GM13976 (cell line): ENCODE measurements at regions not wholly inside any gene's neighbourhood (a gene's known extent, or its start where the extent isn't known, plus 50 kb on each side); places are given as distances from the start of the nearest gene placed in this dataset.
"Not testable (repeated sequence)": the region's sequence is repeated elsewhere in the genome, so short reads cannot be mapped to it uniquely, and the experiment has no call there.

Experiments
- DNase-seq: peaks from one replicate; pipeline ENCODE4 v3.0.0; 2012; ENCODE audit warnings: low spot score
- CTCF ChIP-seq: IDR thresholded peaks from 2 replicates; pipeline ENCODE4 v1.5.1; 2012; ENCODE audit warnings: borderline replicate concordance, mild to moderate bottlenecking; ENCODE audit not compliant: insufficient read depth; ENCODE audit errors: extremely low read depth, missing control alignments, control extremely low read depth
- in situ Hi-C: fragments of 300-500 bp; cut with MboI; formaldehyde crosslinking; loops from one replicate; pipeline ENCODE4 v1.12.0; 2022; ENCODE audit warnings: low sequenced_read_pairs, mixed read lengths, inconsistent platforms; ENCODE audit not compliant: unreplicated experiment

DNA sequence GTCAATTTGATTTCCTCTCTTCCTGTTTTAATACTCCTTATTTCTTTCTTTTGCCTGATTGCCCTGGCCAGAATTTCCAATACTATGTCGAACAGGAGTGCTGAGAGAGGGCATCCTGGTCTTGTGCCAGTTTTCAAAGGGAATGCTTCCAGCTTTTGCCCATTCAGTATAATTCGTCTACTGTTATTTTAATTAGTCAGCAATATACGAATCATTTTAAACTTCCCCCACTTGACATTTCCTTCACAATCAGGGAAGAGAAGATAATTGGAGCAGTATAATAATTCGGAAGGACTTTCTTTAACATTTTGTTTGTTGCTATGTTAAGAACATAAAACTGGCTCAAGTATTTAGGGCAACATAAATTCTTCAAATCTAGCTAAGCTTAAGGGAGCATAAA lies 860.3 kb upstream of the SLC35B3 start:
- TF ChIP-seq CTCF = no peak
- in situ Hi-C loops = no loop called here
- no peak for DNase-seq

DNA sequence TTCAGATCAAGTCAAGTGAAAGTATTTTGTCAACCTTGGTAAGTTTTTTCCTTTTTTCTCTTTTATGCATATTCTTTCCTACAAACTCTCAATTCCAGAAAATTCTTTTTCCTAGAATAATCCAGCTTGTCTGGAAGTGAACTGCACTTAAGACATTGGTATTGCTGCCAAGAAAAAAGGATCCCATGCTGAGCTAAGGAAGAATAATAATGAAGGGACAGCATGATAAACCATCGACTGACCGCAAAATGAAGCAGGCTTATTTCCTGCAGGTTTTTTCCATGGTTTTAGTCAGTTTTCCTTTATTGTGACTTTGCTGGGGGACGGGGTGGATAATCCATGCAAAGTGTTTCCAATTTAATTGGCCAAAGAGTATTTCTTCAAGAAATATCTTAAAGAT lies 857.6 kb upstream of the SLC35B3 start:
- no peak for DNase-seq
- no peak for TF ChIP-seq CTCF
- in situ Hi-C loops = no loop called here

DNA sequence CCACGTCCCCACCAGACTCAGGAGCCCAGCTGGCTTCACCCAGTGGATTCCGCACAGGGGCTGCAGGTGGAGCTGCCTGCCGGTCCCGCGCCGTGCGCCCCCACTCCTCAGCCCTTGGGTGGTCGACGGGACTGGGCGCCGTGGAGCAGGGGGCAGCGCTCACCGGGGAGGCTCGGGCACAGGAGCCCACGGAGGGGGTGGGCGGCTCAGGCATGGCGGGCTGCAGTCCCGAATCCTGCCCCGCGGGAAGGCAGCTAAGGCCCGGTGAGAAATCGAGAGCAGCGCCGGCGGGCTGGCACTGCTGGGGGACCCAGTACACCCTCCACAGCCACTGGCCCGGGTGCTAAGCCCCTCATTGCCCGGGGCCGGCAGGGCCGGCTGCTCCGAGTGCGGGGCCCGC lies 855.0 kb upstream of the SLC35B3 start:
- in situ Hi-C loops, DNase-seq: not testable (repeated sequence)

GRCh38 chr6:9272671-9273070 lies 837.3 kb upstream of the SLC35B3 start:
- no peak for DNase-seq
- TF ChIP-seq CTCF = no peak
- in situ Hi-C loops = no loop called here

DNA sequence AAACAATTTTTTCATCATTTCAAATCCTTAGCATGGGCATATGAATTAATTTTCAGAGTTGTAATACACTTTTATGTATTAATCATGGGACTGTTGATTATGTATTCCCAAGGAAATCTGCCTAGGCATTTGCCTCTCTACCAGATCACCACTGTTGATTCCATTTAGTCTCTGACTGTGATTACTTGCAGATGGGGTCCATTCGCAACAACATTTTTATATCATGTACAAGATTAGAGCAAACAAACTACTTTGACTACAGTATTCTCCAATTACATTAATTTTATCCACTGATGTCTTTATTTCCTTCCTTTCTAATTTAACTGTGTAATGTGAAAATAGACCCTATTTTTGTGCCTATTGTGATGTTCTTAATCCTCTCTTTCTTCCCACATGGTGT lies 831.4 kb upstream of the SLC35B3 start:
- TF ChIP-seq CTCF = no peak
- DNase-seq = no peak
- in situ Hi-C loops = no loop called here

- no peak for DNase-seq
- in situ Hi-C loops = no loop called here
- no peak for TF ChIP-seq CTCF
Measured at GRCh38 chr6:9257215-9257614, 821.9 kb upstream of the SLC35B3 start.

GRCh38 chr6:9254251-9254650 lies 818.9 kb upstream of the SLC35B3 start:
- in situ Hi-C loops = no loop called here
- no peak for DNase-seq
- no peak for TF ChIP-seq CTCF
